ENCODE measurements at regions not wholly inside any gene's neighbourhood (a gene's known extent, or its start where the extent isn't known, plus 50 kb on each side); places are given as distances from the start of the nearest gene placed in this dataset.

GRCh38 chr2:182622231-182622630 lies 93.8 kb upstream of the DNAJC10 start:
- no peak for DNase-seq (ENCODE audit: extremely low spot score)
- CTCF ChIA-PET: no interaction called here
- TF ChIP-seq NFRKB (IDR thresholded peaks at IDR 0.05) (no peak), SP1 (IDR thresholded peaks at IDR 0.05) (no peak), BHLHE40 (IDR thresholded peaks at IDR 0.05; ENCODE audit: borderline replicate concordance) (no peak), HDGF (IDR thresholded peaks at IDR 0.05; ENCODE audit: borderline replicate concordance) (no peak), FOXM1 (IDR thresholded peaks at IDR 0.05; ENCODE audit: borderline replicate concordance) (no peak), FOXA1 (IDR thresholded peaks at IDR 0.05) (no peak), ZNF384 (IDR thresholded peaks at IDR 0.05) (no peak), ARNT (IDR thresholded peaks at IDR 0.05) (no peak), ELF4 (IDR thresholded peaks at IDR 0.05) (no peak), SUZ12 (IDR thresholded peaks at IDR 0.05) (no peak), TARDBP (IDR thresholded peaks at IDR 0.05) (no peak), L3MBTL2 (conservative IDR thresholded peaks at IDR 0.05) (no peak), PKNOX1 (IDR thresholded peaks at IDR 0.05) (no peak), LEF1 (IDR thresholded peaks at IDR 0.05; ENCODE audit: borderline replicate concordance) (no peak), FOXK2 (IDR thresholded peaks at IDR 0.05) (no peak)
- POLR2A ChIA-PET: no interaction called here

- CTCF ChIA-PET: no interaction called here
- no peak for DNase-seq (ENCODE audit: extremely low spot score)
- POLR2A ChIA-PET: no interaction called here
- TF ChIP-seq SUZ12 (IDR thresholded peaks at IDR 0.05) (no peak), L3MBTL2 (conservative IDR thresholded peaks at IDR 0.05) (no peak), ELF4 (IDR thresholded peaks at IDR 0.05) (no peak), HDGF (IDR thresholded peaks at IDR 0.05; ENCODE audit: borderline replicate concordance) (no peak), LEF1 (IDR thresholded peaks at IDR 0.05; ENCODE audit: borderline replicate concordance) (no peak), FOXM1 (IDR thresholded peaks at IDR 0.05; ENCODE audit: borderline replicate concordance) (no peak), SP1 (IDR thresholded peaks at IDR 0.05) (no peak), BHLHE40 (IDR thresholded peaks at IDR 0.05; ENCODE audit: borderline replicate concordance) (no peak), FOXA1 (IDR thresholded peaks at IDR 0.05) (no peak)
Measured at GRCh38 chr2:182625814-182626213, 90.2 kb upstream of the DNAJC10 start.

DNA sequence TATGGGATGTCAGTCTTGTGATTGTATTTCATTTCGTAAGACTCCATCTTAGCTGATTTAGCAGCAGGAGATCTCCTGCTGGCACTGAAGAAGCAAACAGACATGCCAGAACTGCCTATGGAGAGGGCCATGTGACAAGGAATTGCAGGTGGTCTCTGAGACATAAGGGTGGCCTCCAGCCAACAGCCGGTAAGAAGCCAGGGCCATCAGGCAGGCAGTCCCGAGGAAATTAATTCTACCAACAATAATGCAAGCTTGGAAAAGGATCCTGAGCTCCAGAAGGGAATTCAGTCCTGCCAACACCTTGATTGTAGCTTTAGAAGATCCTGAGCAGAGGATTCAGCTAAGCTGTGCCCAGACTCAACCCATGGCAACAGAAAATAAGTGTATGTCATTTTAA lies 87.1 kb upstream of the DNAJC10 start:
- ChIA-PET POLR2A (no interaction called here), CTCF (no interaction called here)
- DNase-seq (ENCODE audit: extremely low spot score): no peak
- no peak for TF ChIP-seq LEF1 (IDR thresholded peaks at IDR 0.05; ENCODE audit: borderline replicate concordance)
- no peak for TF ChIP-seq TARDBP (IDR thresholded peaks at IDR 0.05)
- no peak for TF ChIP-seq SUZ12 (IDR thresholded peaks at IDR 0.05)
- TF ChIP-seq FOXK2 (IDR thresholded peaks at IDR 0.05): no peak
- TF ChIP-seq NFRKB (IDR thresholded peaks at IDR 0.05): no peak
- TF ChIP-seq HDGF (IDR thresholded peaks at IDR 0.05; ENCODE audit: borderline replicate concordance): no peak
- no peak for TF ChIP-seq FOXA1 (IDR thresholded peaks at IDR 0.05)
- TF ChIP-seq CTBP1 (IDR thresholded peaks at IDR 0.05; ENCODE audit: borderline replicate concordance): no peak
- TF ChIP-seq BHLHE40 (IDR thresholded peaks at IDR 0.05; ENCODE audit: borderline replicate concordance): no peak
- TF ChIP-seq SP1 (IDR thresholded peaks at IDR 0.05): no peak
- no peak for TF ChIP-seq L3MBTL2 (conservative IDR thresholded peaks at IDR 0.05)
- no peak for TF ChIP-seq ELF4 (IDR thresholded peaks at IDR 0.05)

DNA sequence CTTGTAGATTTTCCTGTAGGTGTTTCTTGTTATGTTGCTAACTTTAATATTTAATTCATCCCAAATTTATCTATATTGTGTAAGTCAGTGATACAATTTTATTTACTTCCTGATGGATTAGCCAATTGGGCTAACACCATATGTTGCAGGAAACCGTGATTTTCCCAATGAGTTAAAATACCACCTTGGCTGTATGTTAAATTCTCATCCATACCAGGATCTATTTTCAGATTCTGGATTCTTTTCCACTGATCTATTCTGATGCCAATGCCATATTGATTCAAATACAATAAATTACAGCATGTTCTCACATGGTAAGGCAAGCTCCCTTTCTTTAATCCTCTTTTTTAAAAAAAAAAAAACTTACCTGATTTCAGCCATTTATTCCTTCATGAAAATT lies 85.8 kb upstream of the DNAJC10 start:
- CTCF ChIA-PET: no interaction called here
- DNase-seq (ENCODE audit: extremely low spot score): no peak
- POLR2A ChIA-PET: no interaction called here
- TF ChIP-seq BHLHE40 (IDR thresholded peaks at IDR 0.05; ENCODE audit: borderline replicate concordance) (no peak), NFRKB (IDR thresholded peaks at IDR 0.05) (no peak), LEF1 (IDR thresholded peaks at IDR 0.05; ENCODE audit: borderline replicate concordance) (no peak), PKNOX1 (IDR thresholded peaks at IDR 0.05) (no peak), TARDBP (IDR thresholded peaks at IDR 0.05) (no peak), CTBP1 (IDR thresholded peaks at IDR 0.05; ENCODE audit: borderline replicate concordance) (no peak), SP1 (IDR thresholded peaks at IDR 0.05) (no peak), SUZ12 (IDR thresholded peaks at IDR 0.05) (no peak), FOXM1 (IDR thresholded peaks at IDR 0.05; ENCODE audit: borderline replicate concordance) (no peak), ARNT (IDR thresholded peaks at IDR 0.05) (no peak)

DNA sequence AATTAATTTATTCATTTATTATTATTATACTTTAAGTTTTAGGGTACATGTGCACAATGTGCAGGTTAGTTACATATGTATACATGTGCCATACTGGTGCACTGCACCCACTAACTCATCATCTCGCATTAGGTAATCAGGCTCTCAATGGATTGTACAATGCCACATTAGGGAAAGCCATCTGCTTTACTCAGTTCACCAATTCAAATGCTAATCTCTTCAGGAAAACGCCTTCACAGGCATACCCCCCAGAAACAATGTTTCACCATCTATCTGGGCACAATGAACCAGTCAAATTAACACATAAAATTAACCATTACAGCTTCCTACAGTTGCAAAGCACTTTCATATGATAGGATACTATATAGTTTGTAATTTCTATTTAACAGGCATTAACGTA lies 84.8 kb upstream of the DNAJC10 start:
- TF ChIP-seq FOXK2 (IDR thresholded peaks at IDR 0.05) (no peak), PKNOX1 (IDR thresholded peaks at IDR 0.05) (no peak), NFRKB (IDR thresholded peaks at IDR 0.05) (no peak), TARDBP (IDR thresholded peaks at IDR 0.05) (no peak), SUZ12 (IDR thresholded peaks at IDR 0.05) (no peak), SP1 (IDR thresholded peaks at IDR 0.05) (no peak), LEF1 (IDR thresholded peaks at IDR 0.05; ENCODE audit: borderline replicate concordance) (no peak), ELF4 (IDR thresholded peaks at IDR 0.05) (no peak), L3MBTL2 (conservative IDR thresholded peaks at IDR 0.05) (no peak), FOXA1 (IDR thresholded peaks at IDR 0.05) (no peak), CTBP1 (IDR thresholded peaks at IDR 0.05; ENCODE audit: borderline replicate concordance) (no peak), HDGF (IDR thresholded peaks at IDR 0.05; ENCODE audit: borderline replicate concordance) (no peak), FOXM1 (IDR thresholded peaks at IDR 0.05; ENCODE audit: borderline replicate concordance) (no peak)
- ChIA-PET CTCF (no interaction called here), POLR2A (no interaction called here)
- DNase-seq (ENCODE audit: extremely low spot score): no peak

GRCh38 chr2:182634386-182634785 lies 81.7 kb upstream of the DNAJC10 start:
- TF ChIP-seq FOXA1 (IDR thresholded peaks at IDR 0.05): no peak
- TF ChIP-seq NFRKB (IDR thresholded peaks at IDR 0.05): no peak
- no peak for TF ChIP-seq SP1 (IDR thresholded peaks at IDR 0.05)
- TF ChIP-seq L3MBTL2 (conservative IDR thresholded peaks at IDR 0.05): no peak
- no peak for TF ChIP-seq PKNOX1 (IDR thresholded peaks at IDR 0.05)
- no peak for TF ChIP-seq BHLHE40 (IDR thresholded peaks at IDR 0.05; ENCODE audit: borderline replicate concordance)
- no peak for TF ChIP-seq ELF4 (IDR thresholded peaks at IDR 0.05)
- no peak for TF ChIP-seq LEF1 (IDR thresholded peaks at IDR 0.05; ENCODE audit: borderline replicate concordance)
- TF ChIP-seq FOXM1 (IDR thresholded peaks at IDR 0.05; ENCODE audit: borderline replicate concordance): no peak
- no peak for TF ChIP-seq ZNF384 (IDR thresholded peaks at IDR 0.05)
- TF ChIP-seq ARNT (IDR thresholded peaks at IDR 0.05): no peak
- TF ChIP-seq SUZ12 (IDR thresholded peaks at IDR 0.05): no peak
- TF ChIP-seq TARDBP (IDR thresholded peaks at IDR 0.05): no peak
- TF ChIP-seq FOXK2 (IDR thresholded peaks at IDR 0.05): no peak
- TF ChIP-seq CTBP1 (IDR thresholded peaks at IDR 0.05; ENCODE audit: borderline replicate concordance): no peak
- no peak for TF ChIP-seq HDGF (IDR thresholded peaks at IDR 0.05; ENCODE audit: borderline replicate concordance)
- CTCF ChIA-PET: no interaction called here
- no peak for DNase-seq (ENCODE audit: extremely low spot score)
- POLR2A ChIA-PET: no interaction called here

All from HEK293T (cell line).